KMS-11 (cell line): ENCODE measurements at regions not wholly inside any gene's neighbourhood (a gene's known extent, or its start where the extent isn't known, plus 50 kb on each side); places are given as distances from the start of the nearest gene placed in this dataset.

ENCODE experiments used
- H2AFZ ChIP-seq: fragments of 200-600 bp; sonication (generic); 2 replicates; pipeline ENCODE4 v1.6.1; 2016; ENCODE audit warnings: antibody characterized with exemption, mixed run types, low read depth
- H3K27ac ChIP-seq: fragments of 200-600 bp; sonication (generic); 2 replicates; pipeline ENCODE4 v1.6.1; 2016; ENCODE audit warnings: mild to moderate bottlenecking, mixed run types
- H3K27me3 ChIP-seq: fragments of 200-600 bp; sonication (generic); 2 replicates; pipeline ENCODE4 v1.6.1; 2017; ENCODE audit warnings: mild to moderate bottlenecking, low read depth, mixed run types, moderate library complexity; ENCODE audit not compliant: insufficient read depth
- H3K36me3 ChIP-seq: fragments of 200-600 bp; sonication (generic); 2 replicates; pipeline ENCODE4 v1.6.1; 2017; ENCODE audit warnings: mild to moderate bottlenecking, mixed run types; ENCODE audit not compliant: insufficient read depth
- H3K4me1 ChIP-seq: fragments of 200-600 bp; sonication (generic); 2 replicates; pipeline ENCODE4 v1.6.1; 2016; ENCODE audit warnings: mild to moderate bottlenecking, low read depth, mixed run types; ENCODE audit not compliant: poor library complexity, severe bottlenecking
- H3K4me2 ChIP-seq: fragments of 200-600 bp; sonication (generic); 2 replicates; pipeline ENCODE4 v1.7.0; 2016; ENCODE audit warnings: mild to moderate bottlenecking, mixed run types
- H3K4me3 ChIP-seq: fragments of 200-600 bp; sonication (generic); IDR thresholded peaks from 2 replicates; pipeline ENCODE4 v1.6.1; 2017; ENCODE audit warnings: low read depth, low read length, mixed read lengths; ENCODE audit not compliant: insufficient read depth
- H3K79me2 ChIP-seq: fragments of 200-600 bp; sonication (generic); 2 replicates; pipeline ENCODE4 v1.6.1; 2016; ENCODE audit warnings: low read depth, mixed run types; ENCODE audit not compliant: insufficient read depth
- H3K9ac ChIP-seq: fragments of 200-600 bp; sonication (generic); 2 replicates; pipeline ENCODE4 v1.6.1; 2016; ENCODE audit warnings: mild to moderate bottlenecking, mixed run types
- H4K20me1 ChIP-seq: fragments of 200-600 bp; sonication (generic); 2 replicates; pipeline ENCODE4 v1.6.1; 2016; ENCODE audit warnings: mild to moderate bottlenecking, mixed run types; ENCODE audit not compliant: insufficient read depth
- TF ChIP-seq, protein P1 (sequence below): fragments of 200-600 bp; sonication (generic); conservative IDR thresholded peaks from 2 replicates; pipeline ENCODE4 v1.6.1; 2017; ENCODE audit warnings: low read depth, mild to moderate bottlenecking, antibody characterized with exemption, low read length, moderate library complexity, mixed read lengths

DNA sequence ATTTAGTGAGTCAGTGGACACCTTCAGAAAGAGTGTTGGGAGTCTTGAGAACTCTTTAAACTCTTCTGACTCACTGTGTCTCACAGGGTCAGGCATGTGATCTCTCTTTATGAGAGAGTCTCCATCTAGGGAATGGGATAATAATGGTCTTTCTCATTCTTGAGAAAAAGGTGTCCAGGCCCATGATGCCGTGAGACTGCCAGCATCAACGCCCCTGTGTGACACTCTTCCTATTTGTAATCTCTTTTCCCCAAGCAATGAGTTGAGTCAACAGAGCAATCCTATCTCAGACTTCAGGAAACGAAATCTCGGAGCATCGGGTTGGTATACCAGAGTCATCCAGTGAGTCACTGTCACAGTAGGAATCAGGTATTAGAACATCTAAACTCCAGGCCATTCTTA, 82.3 kb upstream of the BMP2 start:
- H3K4me3 ChIP-seq = no peak overlapping the region
- H3K4me1 ChIP-seq = no peaks in the 10 kb centered on the region
- H3K9ac ChIP-seq = no peak overlapping the region
- no peaks in the 10 kb centered on the region for H4K20me1 ChIP-seq
- H3K27ac ChIP-seq = no peak overlapping the region
- no peaks in the 10 kb centered on the region for H3K79me2 ChIP-seq
- no peak overlapping the region for H3K4me2 ChIP-seq
- H3K36me3 ChIP-seq = no peaks in the 10 kb centered on the region
- no peak overlapping the region for H2AFZ ChIP-seq
- TF ChIP-seq, protein P1, sequence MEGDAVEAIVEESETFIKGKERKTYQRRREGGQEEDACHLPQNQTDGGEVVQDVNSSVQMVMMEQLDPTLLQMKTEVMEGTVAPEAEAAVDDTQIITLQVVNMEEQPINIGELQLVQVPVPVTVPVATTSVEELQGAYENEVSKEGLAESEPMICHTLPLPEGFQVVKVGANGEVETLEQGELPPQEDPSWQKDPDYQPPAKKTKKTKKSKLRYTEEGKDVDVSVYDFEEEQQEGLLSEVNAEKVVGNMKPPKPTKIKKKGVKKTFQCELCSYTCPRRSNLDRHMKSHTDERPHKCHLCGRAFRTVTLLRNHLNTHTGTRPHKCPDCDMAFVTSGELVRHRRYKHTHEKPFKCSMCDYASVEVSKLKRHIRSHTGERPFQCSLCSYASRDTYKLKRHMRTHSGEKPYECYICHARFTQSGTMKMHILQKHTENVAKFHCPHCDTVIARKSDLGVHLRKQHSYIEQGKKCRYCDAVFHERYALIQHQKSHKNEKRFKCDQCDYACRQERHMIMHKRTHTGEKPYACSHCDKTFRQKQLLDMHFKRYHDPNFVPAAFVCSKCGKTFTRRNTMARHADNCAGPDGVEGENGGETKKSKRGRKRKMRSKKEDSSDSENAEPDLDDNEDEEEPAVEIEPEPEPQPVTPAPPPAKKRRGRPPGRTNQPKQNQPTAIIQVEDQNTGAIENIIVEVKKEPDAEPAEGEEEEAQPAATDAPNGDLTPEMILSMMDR = no peak
- H3K27me3 ChIP-seq = no peaks in the 10 kb centered on the region

DNA sequence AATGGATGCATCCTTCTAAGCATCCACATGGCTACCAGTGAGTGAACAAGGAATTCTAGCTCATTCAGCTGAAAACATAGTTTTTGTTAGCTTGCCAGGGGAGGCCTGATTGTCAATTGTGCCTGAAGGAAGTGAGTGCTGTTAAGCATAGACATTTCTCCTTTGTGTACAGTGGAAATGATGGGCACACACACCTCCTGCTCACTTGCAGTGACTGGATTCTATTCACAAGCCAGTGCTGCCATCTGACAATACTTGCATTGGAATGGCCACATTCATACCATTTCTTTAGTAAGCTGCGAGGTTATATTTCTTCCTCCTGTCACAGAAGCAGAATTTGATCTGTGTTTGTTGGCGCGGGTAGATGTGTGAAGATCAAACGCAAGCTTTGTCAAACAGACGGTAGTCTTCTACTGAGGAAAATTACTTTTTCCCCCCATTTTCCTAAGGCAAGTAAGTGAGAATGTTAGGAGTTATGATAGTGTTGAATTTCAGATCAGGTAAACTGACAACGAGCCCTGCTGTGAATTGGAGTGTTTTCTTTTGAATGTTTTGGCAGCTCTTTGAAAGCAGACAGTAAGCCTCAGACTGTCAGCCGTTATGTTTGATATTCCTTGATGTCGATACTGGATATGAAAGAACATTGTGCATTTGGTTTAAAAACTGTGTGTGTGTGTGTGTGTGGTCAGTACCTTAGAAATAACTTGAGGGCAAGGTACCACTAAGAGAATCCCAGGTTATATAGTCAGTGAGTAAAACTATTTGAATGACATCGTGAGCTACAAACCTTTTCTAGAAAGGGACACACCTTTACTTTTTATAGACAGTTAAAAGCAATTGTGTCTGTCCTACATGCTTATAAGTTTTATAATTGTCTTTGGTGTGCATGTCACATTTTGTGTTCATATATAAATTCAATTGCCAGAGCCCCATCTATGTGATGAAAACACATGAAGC, 84.2 kb upstream of the BMP2 start:
- TF ChIP-seq, protein P1 = no peak
- no peaks in the 10 kb centered on the region for H4K20me1 ChIP-seq
- no peak overlapping the region for H2AFZ ChIP-seq
- H3K27me3 ChIP-seq = no peaks in the 10 kb centered on the region
- H3K27ac ChIP-seq = no peak overlapping the region
- H3K4me2 ChIP-seq = no peak overlapping the region
- no peak overlapping the region for H3K4me3 ChIP-seq
- H3K79me2 ChIP-seq = no peaks in the 10 kb centered on the region
- no peaks in the 10 kb centered on the region for H3K4me1 ChIP-seq
- no peaks in the 10 kb centered on the region for H3K36me3 ChIP-seq
- no peak overlapping the region for H3K9ac ChIP-seq

DNA sequence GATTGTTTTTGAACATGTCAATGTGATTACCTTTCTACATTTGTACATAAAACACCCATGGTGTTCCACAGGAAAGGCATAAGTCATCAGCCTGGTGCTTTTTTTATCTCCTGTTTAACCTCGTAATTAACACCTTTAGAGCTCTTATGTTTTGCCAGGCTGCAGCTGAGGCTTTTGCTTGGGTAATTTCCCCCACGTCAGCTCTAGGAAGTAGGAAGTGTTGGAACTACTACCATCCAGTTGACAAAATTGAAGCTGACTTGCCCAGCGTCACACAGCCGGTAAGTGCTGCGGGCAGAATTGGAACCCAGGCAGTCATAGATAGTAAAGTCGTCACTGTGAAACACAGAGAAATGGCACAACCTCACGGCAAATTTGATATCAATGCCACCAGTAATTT, 86.6 kb upstream of the BMP2 start:
- H3K27ac ChIP-seq = no peak overlapping the region
- H3K4me1 ChIP-seq = no peaks in the 10 kb centered on the region
- H3K4me3 ChIP-seq = no peak overlapping the region
- H3K4me2 ChIP-seq = no peak overlapping the region
- no peak overlapping the region for H2AFZ ChIP-seq
- H3K9ac ChIP-seq = no peak overlapping the region
- no peaks in the 10 kb centered on the region for H3K79me2 ChIP-seq
- no peaks in the 10 kb centered on the region for H3K27me3 ChIP-seq
- H4K20me1 ChIP-seq = no peaks in the 10 kb centered on the region
- no peaks in the 10 kb centered on the region for H3K36me3 ChIP-seq
- TF ChIP-seq, protein P1 = no peak

DNA sequence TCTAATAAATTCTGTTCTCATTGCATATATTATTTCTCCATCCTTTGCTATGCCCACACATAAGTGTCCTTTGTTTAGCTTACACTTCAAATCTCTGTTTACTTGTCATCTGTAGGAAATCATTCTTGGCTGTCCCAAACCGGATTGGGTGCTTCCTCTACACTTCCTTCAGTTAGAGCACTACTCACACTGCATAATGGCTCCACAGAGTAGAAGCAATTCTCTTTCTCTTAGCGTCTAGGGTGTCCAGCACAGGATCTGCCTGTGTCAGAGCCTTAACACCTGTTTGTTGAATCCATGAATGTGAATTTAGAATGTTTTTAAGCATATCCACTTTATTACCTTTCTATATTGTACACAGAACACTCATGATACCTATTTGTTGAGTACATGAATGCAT, 87.0 kb upstream of the BMP2 start:
- TF ChIP-seq, protein P1 = no peak
- Histone ChIP-seq H4K20me1 (no peaks in the 10 kb centered on the region), H3K27ac (no peak overlapping the region), H3K4me1 (no peaks in the 10 kb centered on the region), H3K4me2 (no peak overlapping the region), H3K4me3 (no peak overlapping the region), H3K27me3 (no peaks in the 10 kb centered on the region), H3K36me3 (no peaks in the 10 kb centered on the region), H3K9ac (no peak overlapping the region), H2AFZ (no peak overlapping the region), H3K79me2 (no peaks in the 10 kb centered on the region)
